AML-193 (cell line): ENCODE measurements at regions not wholly inside any gene's neighbourhood (a gene's known extent, or its start where the extent isn't known, plus 50 kb on each side); places are given as distances from the start of the nearest gene placed in this dataset.

Experiments
- DNase-seq, 2 experiments: peaks; one replicate each; lab custom pipeline; 2025; lab: John Stamatoyannopoulos, UW

GRCh38 chr4:36966756-36967460 is 277.6 kb upstream of the NWD2 start:
- DNase-seq = no peak

- DNase-seq = no peak
These were observed 265.0 kb upstream of the NWD2 start for GRCh38 chr4:36979533-36979932.

GRCh38 chr4:36990128-36990872 is 254.2 kb upstream of the NWD2 start:
- no peak for DNase-seq

DNA sequence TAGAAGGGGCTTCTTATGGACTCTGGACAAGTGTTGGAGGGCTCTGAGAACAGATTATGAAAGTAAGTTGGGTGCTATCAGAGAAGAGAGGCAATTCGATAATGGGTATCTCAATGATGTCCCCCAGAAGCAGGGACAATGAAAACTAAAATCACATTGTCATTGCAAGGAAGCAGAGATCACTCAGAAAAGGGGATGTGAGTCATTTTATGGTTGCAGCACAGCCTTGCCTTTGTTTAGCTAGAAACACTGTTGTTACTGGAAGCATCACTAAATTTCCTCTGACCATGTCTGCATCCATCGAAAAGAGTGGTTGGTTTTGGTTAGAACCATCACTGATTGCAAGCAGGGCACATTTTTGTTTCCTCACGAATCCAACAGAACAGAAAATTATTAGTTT is 246.8 kb upstream of the NWD2 start:
- DNase-seq = no peak

- DNase-seq = no peak
These were observed 244.3 kb upstream of the NWD2 start for GRCh38 chr4:37000281-37000680.

GRCh38 chr4:37001688-37002436 is 242.7 kb upstream of the NWD2 start:
- DNase-seq = no peak

DNA sequence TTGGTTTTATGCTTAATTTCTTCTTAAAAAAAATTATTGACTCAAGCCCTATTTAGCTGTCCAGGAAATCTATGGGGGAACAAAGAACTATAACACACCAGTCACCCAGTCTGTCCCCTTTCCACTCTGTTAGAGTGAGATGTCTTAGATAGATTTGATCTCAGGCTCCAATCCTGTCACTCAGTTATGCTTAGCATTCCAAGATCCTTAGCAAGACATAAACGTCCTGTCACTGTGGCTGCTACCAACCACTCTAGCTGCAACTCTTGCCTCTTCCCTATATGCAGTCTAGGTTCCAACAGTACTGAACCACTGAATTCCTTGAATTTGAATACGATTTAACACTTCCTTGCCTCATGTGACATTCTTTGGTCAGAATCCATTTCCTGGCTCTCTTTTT is 241.9 kb upstream of the NWD2 start:
- no peak for DNase-seq

- no peak for DNase-seq
These were observed 236.3 kb upstream of the NWD2 start for GRCh38 chr4:37008199-37008598.

DNA sequence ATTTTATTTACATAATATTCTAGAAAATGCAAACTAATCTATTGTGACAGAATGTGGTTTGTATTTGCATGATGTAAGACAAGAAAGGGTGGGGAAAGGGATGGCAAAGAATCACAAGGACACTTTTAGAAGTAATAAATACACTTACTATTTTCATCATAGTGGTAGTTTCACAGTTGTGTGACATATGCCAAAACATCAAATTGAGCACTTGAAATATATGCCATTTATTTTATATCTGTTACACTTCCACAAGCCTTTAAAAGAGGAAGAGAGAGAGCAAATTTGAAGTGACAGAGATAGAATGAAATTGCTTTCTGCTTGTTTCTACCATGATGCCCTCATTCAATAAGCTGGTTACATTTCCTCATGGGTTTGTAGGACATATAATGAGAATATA is 230.0 kb upstream of the NWD2 start:
- no peak for DNase-seq

GRCh38 chr4:37015391-37015790 is 229.2 kb upstream of the NWD2 start:
- no peak for DNase-seq

DNA sequence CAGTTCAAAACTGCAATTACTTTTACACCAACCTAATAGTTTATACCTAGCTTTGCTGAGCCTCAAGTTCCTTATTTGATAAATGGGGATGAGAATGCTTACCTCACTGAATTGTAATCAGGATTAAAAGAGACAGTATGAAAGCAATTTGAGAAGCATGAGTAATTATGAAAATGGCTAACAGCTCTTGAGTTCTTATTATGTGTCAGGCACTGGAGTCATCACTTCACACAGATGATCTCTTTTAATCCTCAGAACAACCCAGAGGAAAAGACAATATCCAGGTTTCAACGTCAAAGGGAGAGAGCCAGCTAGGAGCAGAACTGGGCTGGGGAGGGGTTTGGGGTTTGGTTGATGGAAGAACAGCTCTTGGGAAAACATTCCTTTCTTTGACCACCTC is 221.0 kb upstream of the NWD2 start:
- DNase-seq = no peak

- no peak for DNase-seq
These were observed 220.5 kb upstream of the NWD2 start for GRCh38 chr4:37023996-37024395.

- DNase-seq = no peak
These were observed 203.7 kb upstream of the NWD2 start for GRCh38 chr4:37040816-37041215.

- no peak for DNase-seq
These were observed 201.2 kb upstream of the NWD2 start for GRCh38 chr4:37043342-37043741.

DNA sequence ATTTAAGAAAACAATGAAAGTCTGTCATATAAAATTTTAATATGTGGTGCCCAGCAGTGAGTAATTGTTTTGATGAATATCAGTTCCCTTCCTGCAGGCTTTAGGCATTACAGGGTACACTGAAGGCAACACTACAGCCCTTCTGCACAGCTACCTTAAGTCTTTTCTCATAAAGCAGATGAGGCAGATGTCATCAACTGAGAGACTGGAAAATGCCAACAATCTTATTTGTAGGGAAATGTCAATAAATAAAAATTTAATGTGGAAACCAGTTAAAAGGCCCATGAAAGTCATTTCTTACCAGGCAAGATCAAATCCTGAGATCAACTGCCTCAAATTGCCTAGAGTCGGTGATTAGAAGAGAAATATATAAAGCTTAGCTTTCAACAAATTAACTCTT is 193.4 kb upstream of the NWD2 start:
- DNase-seq = no peak

GRCh38 chr4:37051866-37052265 is 192.7 kb upstream of the NWD2 start:
- DNase-seq = no peak

GRCh38 chr4:37054531-37055077 is 189.9 kb upstream of the NWD2 start:
- no peak for DNase-seq

DNA sequence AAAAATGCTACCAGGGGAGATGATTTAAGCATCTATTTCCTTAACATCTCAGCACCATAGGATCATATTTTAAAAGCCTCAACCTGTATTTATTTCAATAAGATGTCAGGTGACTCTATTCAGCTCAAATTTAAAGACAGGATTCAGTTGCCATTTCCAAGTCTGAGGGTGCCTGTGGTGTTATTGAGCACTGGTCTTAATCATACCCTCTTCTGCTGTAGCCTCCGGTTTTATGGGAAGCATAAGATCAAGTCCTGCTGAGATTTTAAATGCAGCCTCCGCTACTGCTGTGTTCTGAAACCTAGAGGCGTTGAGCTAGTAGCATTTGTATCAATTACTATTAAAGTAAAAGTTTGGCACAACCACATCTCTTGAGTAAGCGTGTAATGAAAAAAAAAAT is 185.7 kb upstream of the NWD2 start:
- DNase-seq = no peak

DNA sequence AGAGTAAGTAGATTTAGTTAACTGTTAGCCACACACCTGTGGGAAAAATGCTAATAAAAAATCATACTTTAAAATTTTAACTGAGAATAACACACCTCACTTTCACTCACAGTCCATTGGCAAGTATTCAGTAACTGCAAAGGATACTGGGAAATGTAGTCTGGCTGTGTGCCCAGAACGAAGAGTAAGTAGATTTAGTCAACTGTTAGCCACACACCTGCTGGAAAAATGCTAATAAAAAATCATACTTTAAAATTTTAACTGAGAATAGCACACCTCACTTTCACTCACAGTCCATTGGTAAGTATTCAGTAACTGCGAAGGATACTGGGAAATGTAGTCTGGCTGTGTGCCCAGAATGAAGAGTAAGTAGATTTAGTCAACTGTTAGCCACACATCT is 178.4 kb upstream of the NWD2 start:
- DNase-seq = no peak

DNA sequence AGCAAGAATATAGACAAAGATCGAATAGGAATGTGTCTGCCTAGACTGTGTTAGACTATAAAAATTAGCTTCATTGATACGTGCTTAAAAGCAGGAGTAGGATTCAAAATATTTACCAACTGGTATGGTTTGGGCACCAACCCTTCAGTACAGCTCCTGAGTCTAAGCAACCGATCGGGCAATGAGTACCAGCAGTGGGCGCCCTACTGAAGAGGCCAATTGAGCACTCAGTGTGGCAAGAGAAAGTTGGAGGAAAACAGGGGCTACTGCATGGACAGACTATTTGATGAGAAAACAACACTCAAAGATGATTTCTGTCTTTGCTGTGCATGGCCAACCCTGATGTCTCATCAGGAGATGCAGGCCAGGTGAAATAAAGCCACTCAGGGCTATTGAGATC is 176.0 kb upstream of the NWD2 start:
- DNase-seq = peak in 1 of 2 experiments; percentile 17

DNA sequence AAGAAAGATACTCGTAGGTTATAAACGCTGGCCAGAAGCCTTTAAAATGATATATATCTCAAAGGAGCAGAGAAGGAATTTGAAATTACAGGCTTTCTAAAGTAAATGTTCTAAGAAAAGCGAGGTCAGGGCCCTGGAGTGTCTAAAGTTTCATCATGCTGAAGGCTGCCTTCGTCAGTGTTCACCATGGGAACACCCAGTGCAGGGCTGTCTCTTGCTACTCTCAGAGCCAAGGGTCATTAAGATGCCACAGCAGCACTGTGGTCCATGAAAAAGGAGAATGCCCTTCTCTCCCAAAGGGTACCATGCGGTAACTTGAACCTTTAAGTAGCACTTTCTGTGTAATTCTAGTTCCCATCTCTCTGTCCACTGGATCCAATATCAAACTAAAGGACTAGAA is 174.5 kb upstream of the NWD2 start:
- no peak for DNase-seq

- no peak for DNase-seq
These were observed 173.0 kb upstream of the NWD2 start for GRCh38 chr4:37071576-37071975.
